WI38 (cell line): ENCODE measurements at regions not wholly inside any gene's neighbourhood (a gene's known extent, or its start where the extent isn't known, plus 50 kb on each side); places are given as distances from the start of the nearest gene placed in this dataset.

Experiments used
- H3K4me3 ChIP-seq: 2 replicates; pipeline ENCODE4 v1.5.1; 2011; ENCODE audit warnings: low read depth, mild to moderate bottlenecking, control low read depth, low read length
- CTCF ChIP-seq: IDR thresholded peaks from 2 replicates; pipeline ENCODE4 v1.5.1; 2012; ENCODE audit warnings: low read depth, mild to moderate bottlenecking, control low read depth, low read length

- H3K4me3 ChIP-seq, result peak overlapping the region; percentile 8; the same call in 1 of the 2 replicates
- no peak for TF ChIP-seq CTCF
Measured at GRCh38 chr9:115944166-115944948, 209.2 kb upstream of the PAPPA start.

- no peak for TF ChIP-seq CTCF
- H3K4me3 ChIP-seq, result no peak overlapping the region
Measured at GRCh38 chr9:115945009-115945431, 208.6 kb upstream of the PAPPA start.

GRCh38 chr9:115946530-115946929 is 207.1 kb upstream of the PAPPA start:
- no peak for TF ChIP-seq CTCF

GRCh38 chr9:115951977-115952376 is 201.6 kb upstream of the PAPPA start:
- H3K4me3 ChIP-seq, result no peak overlapping the region
- no peak for TF ChIP-seq CTCF

More at GRCh38 chr9:115946530-115946929, 207.1 kb upstream of the PAPPA start:
- H3K4me3 ChIP-seq, result no peak overlapping the region

GRCh38 chr9:115952430-115953292 is 200.9 kb upstream of the PAPPA start:
- H3K4me3 ChIP-seq, result no peak overlapping the region
- TF ChIP-seq CTCF, result no peak

- no peak for TF ChIP-seq CTCF
- no peak overlapping the region for H3K4me3 ChIP-seq
Measured at GRCh38 chr9:115956371-115956770, 197.2 kb upstream of the PAPPA start.

- no peak for TF ChIP-seq CTCF
- no peak overlapping the region for H3K4me3 ChIP-seq
Measured at GRCh38 chr9:115957585-115957984, 196.0 kb upstream of the PAPPA start.
